HG03469 (cell line): ENCODE measurements at regions not wholly inside any gene's neighbourhood (a gene's known extent, or its start where the extent isn't known, plus 50 kb on each side); places are given as distances from the start of the nearest gene placed in this dataset.
"Not testable (repeated sequence)": the region's sequence is repeated elsewhere in the genome, so short reads cannot be mapped to it uniquely, and the experiment has no call there.

Source experiments
- ATAC-seq: cut with Tn5 transposase; IDR thresholded peaks from one replicate; pipeline ENCODE4 v1.9.1; 2021; ENCODE audit warnings: mild to moderate bottlenecking, moderate library complexity, moderate number of reproducible peaks; ENCODE audit not compliant: unreplicated experiment

GRCh38 chr7:124179641-124180040, 146.8 kb upstream of the TMEM229A start:
- ATAC-seq = no peak

- no peak for ATAC-seq
These were observed 145.0 kb upstream of the TMEM229A start for GRCh38 chr7:124177891-124178290.

DNA sequence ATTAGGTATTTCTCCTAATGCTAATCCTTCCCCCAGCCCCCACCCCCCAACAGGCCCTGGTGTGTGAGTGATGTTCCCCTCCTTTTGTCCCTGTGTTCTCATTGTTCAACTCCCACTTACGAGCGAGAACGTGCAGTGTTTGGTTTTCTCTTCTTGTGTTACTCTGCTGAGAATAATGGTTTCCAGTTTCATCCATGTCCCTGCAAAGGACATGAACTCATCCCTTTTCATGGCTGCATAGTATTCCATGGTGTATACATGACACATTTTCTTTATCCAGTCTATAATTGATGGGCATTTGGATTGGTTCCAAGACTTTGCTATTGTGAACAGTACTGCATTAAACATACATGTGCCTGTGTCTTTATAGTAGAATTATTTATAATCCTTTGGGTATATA, 138.9 kb upstream of the TMEM229A start:
- not testable (repeated sequence) for ATAC-seq

DNA sequence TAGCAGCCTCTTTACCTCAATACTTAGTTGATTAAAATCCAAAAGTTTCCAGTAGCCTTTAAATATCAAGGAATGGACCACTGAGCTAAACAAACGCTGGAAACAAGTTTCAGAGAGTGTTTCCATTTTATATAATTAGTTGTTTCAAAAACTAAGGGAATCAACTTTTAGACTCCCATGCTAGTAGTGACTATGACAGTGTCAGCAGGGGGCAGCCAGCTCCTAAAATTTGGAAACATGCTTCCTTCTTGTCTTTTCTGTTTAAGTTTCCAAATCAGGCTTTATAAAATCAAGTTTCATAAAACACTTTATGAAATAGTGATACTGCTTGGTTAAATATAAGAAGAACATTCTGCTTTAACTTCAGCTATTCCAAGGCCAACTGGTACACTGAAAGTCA, 138.2 kb upstream of the TMEM229A start:
- ATAC-seq = no peak

GRCh38 chr7:124168616-124169015, 135.7 kb upstream of the TMEM229A start:
- no peak for ATAC-seq

DNA sequence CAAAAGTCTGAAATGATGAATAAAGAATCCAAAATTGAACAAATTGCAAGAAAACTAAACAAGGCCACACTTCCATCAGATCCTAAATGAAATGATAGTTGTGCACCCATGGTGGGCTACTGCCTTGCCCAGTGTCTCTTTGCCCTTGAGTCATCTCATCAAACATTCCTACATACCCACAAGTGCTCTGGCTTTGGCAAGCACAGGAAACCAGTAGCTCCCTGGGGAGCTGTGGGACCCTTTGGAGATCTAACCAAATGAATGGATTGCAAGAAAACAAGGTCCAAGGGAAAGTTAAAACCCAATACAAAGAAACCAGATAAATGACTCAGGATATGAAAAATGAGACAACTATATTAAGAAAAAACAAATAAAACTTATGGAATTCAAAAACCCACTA, 129.8 kb upstream of the TMEM229A start:
- no peak for ATAC-seq

DNA sequence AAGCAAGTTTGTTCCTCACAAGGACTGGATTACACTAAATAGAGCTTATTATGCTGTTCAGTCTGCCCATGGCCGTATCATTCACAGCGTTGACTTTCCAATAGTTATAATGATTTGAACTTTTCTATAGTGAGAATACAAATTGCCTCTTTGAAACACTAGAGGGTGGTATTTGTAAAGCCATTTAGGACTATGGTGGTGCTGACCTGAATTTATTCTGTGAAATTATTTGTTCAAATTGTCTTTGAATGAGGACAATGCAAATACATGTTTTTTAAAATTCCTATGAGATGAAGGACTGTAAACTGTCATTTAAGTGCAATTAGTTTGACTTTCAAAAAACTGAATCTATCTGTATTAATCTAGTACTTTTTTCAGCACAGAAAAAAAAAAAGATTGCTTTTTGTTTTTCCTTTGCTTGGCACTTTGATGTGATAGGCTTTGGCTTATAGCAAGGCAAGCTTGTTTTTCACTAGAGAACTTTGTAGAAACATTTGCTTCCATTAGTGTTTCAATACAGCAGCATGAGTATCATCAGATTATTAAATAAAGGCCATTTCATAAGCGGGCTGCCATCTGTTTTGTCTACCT, 122.7 kb upstream of the TMEM229A start:
- peak; percentile 65 for ATAC-seq

DNA sequence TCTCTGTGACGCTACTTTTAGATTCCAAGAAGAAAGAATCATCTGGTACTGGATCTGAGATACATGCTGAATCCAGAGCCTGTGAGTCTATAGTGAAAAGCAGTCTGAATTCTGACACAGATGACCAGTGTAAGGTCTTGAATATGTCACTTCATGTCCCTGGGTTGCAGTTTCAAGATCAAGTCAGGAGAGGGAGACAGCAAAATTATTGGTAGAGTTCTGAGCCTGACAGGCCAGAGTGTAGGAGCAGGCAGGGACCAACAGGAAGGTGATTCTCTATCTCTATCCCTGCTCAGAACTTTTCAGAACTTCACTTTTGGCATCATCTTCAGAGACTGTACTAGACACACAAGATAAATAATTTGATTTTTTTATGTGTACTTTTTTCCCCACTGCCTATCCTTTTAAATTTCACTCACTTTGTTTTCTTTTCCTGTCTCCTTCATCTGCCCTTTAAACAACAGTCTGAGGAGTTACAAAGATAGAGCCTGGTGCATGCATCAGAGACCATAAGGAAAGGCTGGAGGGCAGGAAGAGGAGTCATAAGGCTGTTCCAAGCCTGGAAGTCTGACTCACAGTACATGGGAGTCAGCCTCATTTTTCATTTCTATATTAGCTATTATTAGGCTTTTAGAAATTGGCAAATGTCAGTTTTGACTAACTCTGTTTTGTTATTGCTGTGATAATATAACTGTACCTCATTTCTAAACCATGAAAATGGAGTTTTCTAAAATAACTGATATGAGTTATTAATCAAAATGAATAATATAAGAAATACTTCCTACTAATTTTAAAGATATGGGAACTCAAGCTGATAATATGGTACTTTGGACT, 120.2 kb upstream of the TMEM229A start:
- ATAC-seq = peak; percentile 61

DNA sequence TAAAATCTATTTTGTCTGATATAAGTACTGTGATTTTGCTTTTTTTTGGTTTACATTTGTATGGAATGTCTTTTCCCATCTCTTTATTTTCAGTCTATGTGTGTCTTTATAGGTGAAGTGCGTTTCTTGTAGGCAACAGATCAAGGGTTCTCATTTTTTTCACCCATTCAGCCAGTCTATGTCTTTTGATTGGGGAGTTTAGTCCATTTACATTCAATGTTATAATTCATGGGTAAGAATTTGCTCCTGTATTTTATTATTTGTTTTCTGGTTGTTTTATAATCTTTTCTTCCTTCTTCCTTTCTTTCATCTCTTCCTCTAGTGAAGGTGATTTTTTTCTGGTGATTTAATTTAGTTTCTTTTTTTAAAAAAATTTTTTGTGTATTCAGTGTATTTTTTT, 104.8 kb upstream of the TMEM229A start:
- ATAC-seq = no peak

GRCh38 chr7:124124201-124124600, 91.3 kb upstream of the TMEM229A start:
- ATAC-seq = no peak

- no peak for ATAC-seq
These were observed 88.0 kb upstream of the TMEM229A start for GRCh38 chr7:124120911-124121310.

- ATAC-seq = no peak
These were observed 80.2 kb upstream of the TMEM229A start for GRCh38 chr7:124113045-124113444.

DNA sequence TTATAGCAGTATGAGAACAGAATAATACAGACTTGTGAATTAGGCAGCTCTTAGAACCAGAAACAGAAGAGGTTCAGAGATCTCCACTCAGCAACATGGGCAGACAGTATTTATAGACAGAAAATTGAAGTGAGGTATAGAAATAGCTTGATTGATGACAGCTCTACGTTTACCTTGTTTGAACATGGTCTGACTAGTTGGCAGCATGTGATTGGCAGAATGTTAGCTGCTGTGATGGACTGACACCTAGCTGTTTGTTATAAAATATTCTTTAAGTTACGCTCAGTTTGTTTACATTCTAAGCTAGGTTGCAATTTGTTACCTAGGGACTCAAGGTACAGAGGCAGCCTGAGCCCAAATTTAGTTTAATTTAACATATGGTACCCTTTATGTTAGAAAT, 73.7 kb upstream of the TMEM229A start:
- ATAC-seq = no peak

DNA sequence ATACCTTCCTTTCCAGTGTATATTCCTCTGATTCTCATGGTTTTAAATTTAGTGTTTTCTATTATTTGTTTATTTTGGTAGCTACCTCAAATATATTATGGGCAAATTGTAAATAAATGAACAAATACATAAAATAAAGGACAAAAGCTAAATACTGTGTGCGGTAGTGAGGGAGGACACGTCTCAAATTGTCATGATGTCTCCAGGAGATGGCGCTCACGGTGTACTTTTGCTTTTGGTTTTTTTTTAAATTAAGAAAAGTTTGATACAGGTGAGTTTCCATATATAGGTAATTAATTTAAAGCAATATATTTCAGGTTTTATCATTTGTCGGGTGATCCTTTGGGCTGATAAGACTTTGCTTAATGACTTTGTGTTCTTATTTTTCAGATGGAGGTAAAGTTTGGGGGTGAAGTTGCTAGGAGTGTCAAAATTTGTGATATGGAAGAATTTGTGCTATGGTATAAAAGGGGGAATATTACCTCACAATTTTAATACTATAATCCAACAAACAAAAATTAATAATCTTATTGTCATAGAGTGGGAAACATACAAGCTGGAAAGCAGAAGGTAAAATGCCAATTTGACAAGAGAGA, 68.4 kb upstream of the TMEM229A start:
- ATAC-seq = no peak

- ATAC-seq = no peak
These were observed 67.3 kb upstream of the TMEM229A start for GRCh38 chr7:124100190-124100589.

- not testable (repeated sequence) for ATAC-seq
These were observed 66.7 kb upstream of the TMEM229A start for GRCh38 chr7:124099585-124099984.

DNA sequence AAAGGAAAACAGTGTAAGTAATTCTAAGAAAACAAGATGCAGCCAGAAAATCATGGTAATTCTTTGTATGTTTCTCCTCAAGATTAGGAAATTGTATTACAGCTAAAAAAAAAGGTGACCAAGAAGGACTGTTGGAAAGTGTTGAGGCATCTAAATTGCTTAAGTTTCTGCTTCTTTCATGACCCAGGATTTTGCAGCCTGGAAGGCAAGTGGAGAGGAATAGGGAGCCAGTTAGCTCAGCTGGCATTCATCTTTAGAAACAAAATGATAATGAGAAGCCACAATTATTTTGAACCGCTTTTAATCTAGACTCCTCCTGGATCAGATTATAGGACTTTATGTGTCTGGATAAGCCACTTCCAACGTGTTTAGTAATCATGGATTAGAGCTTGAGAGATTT, 56.8 kb upstream of the TMEM229A start:
- ATAC-seq = no peak

DNA sequence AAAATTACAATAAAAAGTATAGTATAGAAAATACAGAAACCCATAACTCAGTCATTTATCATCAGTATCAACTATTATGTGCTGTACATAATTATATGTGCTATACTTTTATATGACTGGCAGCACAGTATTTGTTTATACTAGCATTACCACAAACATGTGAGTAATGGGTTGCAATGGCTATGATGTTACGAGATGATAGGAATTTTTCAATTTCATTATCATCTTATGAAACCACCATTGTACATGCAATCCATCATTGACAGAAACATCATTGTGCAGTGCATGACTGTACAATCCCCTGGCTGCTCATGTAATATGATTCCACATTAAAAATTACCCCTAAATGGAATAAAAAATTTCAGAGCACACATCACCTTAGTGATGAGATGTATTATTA, 55.7 kb upstream of the TMEM229A start:
- ATAC-seq = no peak

DNA sequence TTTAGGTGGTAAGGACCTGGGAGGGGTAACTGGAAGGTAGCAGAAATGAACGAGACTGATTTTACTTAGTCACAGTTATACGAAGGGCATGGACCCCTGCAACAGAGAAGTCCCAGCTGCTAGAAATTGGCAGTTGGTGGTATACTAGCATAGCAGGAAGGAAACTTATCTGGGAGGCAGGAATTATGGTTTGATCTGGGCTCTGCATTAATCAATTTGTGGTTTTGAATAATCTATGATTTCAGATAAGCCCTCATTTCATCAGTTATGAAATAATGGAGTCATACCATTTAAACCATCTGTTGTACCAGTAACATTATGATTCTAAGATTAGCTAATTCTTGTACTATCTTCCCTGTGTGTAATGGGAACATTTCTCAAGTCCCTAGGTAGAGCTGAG, 54.0 kb upstream of the TMEM229A start:
- no peak for ATAC-seq

DNA sequence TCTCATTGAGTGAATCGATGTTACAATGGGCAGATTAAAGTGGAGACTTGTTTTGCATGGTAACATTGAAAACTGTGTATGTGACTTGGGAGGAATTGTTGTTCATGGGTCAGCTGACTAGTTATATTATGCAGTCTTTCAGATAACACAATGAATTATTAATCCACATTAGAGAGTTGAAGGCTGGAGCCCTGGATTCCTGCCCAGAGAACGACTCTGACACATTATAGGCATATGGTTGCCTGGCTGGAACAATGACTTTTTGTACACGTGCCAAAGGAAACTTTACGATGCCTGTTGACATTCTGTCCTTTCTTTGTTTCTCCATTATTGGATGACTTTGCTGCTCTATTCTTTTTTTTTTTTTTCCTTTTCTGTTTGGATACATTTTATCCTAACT, 52.3 kb upstream of the TMEM229A start:
- ATAC-seq = no peak

- ATAC-seq = no peak
These were observed 51.2 kb upstream of the TMEM229A start for GRCh38 chr7:124084024-124084423.
